ENCODE measurements at regions not wholly inside any gene's neighbourhood (a gene's known extent, or its start where the extent isn't known, plus 50 kb on each side); places are given as distances from the start of the nearest gene placed in this dataset.

DNA sequence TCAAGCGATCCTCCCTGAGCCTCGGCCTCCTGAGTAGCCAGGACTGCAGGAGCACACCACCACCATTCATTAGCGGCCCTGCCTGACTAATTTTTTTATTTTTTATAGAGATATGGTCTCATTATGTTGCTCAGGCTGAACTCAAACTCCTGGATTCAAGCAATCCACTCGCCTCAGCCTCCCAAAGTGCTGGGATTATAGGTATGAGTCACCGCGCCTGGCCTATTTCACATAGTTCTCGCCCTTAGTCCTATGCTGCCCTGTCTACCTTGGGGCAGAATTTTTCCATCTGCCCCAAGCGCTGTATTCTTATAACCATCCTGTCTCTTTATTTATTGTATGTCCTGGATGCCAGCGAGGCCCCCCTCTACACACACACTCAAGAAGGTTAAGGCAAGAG, 50.9 kb upstream of the BCL2L14 start:
- 95 to 97% (median 96%) methylated on average over 9 of the region's 9 CpGs for WGBS, 4 donors
- TF ChIP-seq, protein P1, sequence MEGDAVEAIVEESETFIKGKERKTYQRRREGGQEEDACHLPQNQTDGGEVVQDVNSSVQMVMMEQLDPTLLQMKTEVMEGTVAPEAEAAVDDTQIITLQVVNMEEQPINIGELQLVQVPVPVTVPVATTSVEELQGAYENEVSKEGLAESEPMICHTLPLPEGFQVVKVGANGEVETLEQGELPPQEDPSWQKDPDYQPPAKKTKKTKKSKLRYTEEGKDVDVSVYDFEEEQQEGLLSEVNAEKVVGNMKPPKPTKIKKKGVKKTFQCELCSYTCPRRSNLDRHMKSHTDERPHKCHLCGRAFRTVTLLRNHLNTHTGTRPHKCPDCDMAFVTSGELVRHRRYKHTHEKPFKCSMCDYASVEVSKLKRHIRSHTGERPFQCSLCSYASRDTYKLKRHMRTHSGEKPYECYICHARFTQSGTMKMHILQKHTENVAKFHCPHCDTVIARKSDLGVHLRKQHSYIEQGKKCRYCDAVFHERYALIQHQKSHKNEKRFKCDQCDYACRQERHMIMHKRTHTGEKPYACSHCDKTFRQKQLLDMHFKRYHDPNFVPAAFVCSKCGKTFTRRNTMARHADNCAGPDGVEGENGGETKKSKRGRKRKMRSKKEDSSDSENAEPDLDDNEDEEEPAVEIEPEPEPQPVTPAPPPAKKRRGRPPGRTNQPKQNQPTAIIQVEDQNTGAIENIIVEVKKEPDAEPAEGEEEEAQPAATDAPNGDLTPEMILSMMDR (IDR thresholded peaks at IDR 0.05): no peak
- no peak for TF ChIP-seq POLR2A (IDR thresholded peaks at IDR 0.05)
- no peak for DNase-seq

DNA sequence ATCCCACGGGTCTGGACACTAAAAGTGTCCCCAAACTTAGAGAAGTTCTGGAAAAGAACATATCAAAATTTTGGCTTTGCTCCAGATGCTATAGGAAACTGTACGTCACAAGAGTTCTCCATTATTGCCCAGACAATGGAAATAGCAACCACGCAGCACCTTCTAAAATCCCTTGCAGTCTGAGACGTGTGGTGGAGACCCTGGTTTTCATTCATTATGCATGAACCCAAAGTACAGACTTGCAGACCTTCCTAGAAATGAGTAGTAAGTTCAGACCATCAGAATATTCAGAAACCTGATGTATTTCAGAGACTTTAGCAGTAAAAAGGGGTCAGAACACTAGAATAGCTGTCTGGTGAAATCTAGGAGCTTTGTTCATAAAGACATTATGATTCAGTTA, 50.0 kb upstream of the BCL2L14 start:
- DNase-seq (no peak), ATAC-seq (no peak)
- H3K27me3 ChIP-seq: no peaks in the 10 kb centered on the region
- H3K9me3 ChIP-seq: no peaks in the 10 kb centered on the region
- H3K36me3 ChIP-seq: no peaks in the 10 kb centered on the region
- WGBS, 4 donors: 83 to 85% (median 84%) methylated on average over 4 of the region's 4 CpGs
- TF ChIP-seq, protein P1 (IDR thresholded peaks at IDR 0.05): no peak
- no peak for TF ChIP-seq POLR2A (IDR thresholded peaks at IDR 0.05)
- no peak overlapping the region for H3K4me3 ChIP-seq
- peaks cover 0 to 27% (median 6%) of the 10 kb centered on the region in 12 donors for H3K4me1 ChIP-seq
- no peak overlapping the region for H3K27ac ChIP-seq
- intact Hi-C loops (cut with DNase I): loop anchor here in 2 of 10 donors (10.0 kb wide), 2 partner anchors 136 to 296 kb away; no protein-coding TSS in a partner anchor

More for the DNA sequence above, 50.9 kb upstream of the BCL2L14 start:
- H3K27me3 ChIP-seq: no peaks in the 10 kb centered on the region
- intact Hi-C loops (cut with DNase I): loop anchor here in 7 of 10 donors (2.0 to 10.0 kb wide), 6 partner anchors 125 to 439 kb away; partner anchors contain the start of gene ETV6 (in 1 of the 7)
- no peaks in the 10 kb centered on the region for H3K9me3 ChIP-seq
- H3K4me3 ChIP-seq: no peak overlapping the region
- ATAC-seq: no peak
- peaks cover 0 to 19% (median 6%) of the 10 kb centered on the region in 12 donors for H3K4me1 ChIP-seq
- H3K36me3 ChIP-seq: no peaks in the 10 kb centered on the region
- H3K27ac ChIP-seq: no peak overlapping the region
